Glomerular endothelial cell (primary cell): ENCODE measurements at regions not wholly inside any gene's neighbourhood (a gene's known extent, or its start where the extent isn't known, plus 50 kb on each side); places are given as distances from the start of the nearest gene placed in this dataset.
A peak's percentile ranks its signal among the peaks of the same experiment; 100 is the strongest.
"Not testable (repeated sequence)": the region's sequence is repeated elsewhere in the genome, so short reads cannot be mapped to it uniquely, and the experiment has no call there.

Experiments
- DNase-seq: peaks from one replicate; pipeline ENCODE4 v3.0.0-alpha.2; 2011; ENCODE audit warnings: low read depth, low spot score; ENCODE audit errors: extremely low read depth

DNA sequence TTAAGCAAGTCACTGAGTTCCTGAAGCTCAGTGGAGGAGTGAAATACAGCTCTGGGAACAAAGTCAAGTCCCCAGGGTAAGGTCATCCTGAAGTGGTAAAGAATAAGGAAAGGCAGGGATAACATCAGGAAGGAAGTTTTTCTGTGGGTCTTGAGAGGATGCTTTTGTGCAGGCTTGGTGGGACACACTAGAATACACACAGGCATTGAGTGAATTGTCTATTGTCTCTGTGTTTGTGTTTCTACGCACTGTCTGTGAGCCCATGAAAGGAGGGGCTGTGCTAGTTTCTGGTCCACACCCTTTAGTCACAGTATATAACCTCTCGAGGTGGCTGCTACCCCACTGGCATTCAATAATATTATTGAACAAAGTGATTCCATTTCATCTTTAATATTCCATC lies 95.8 kb upstream of the ABCB5 start:
- DNase-seq, result no peak

DNA sequence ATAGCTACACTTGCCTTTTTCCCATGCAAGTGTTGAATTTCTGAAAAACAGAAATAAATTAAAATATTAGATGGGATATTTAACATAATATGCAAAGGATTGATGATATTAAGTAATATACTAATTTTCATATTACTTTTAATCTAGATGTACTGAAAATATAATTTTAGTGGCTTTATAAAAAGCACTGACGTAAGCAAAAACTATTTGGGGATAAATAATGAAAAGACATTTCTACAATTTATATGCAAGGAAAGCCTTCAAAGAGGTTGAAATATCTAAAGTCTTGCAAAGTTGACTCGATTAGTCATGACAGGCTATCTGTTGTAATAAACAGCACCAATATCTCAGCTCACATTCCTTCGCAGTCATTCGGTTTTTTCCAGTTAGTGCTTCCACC lies 94.9 kb upstream of the ABCB5 start:
- no peak for DNase-seq

DNA sequence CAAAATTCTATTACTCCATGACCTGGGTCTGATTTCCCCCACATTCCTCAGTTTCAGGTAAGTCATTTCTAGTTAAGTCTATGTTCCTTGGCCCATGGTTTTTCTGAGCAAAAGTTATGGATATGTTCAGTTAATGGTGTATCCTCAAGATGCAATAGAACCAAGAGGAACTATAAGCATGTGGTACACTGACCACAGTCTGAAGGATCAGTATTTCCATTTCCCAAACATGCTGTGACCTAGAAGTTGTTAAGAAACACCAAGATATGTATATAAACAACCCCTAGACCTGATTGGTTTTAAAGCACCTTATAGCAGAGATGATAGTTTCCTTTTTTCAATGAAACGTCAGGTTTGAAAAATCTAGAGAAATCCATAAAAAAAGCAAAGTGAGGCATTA lies 94.2 kb upstream of the ABCB5 start:
- no peak for DNase-seq

DNA sequence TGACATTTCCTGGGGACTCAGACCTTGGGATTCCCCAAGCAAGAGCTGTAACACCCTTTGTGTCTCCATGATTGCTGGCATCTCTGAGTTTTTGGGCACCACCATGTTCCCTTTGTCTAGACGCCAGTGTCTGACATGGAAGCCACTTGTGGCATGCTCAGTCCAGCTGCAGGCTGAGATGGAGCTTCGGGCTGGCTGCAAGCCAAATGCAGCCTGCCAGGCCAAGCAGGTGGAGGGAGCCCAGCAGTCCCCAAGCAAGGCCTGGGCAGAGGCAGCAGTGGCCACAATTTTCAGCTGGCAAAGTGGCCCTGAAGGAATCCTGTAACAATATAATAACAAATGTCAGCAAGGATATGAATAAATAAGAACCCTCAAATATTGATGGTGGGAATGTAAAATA lies 86.2 kb upstream of the ABCB5 start:
- no peak for DNase-seq

DNA sequence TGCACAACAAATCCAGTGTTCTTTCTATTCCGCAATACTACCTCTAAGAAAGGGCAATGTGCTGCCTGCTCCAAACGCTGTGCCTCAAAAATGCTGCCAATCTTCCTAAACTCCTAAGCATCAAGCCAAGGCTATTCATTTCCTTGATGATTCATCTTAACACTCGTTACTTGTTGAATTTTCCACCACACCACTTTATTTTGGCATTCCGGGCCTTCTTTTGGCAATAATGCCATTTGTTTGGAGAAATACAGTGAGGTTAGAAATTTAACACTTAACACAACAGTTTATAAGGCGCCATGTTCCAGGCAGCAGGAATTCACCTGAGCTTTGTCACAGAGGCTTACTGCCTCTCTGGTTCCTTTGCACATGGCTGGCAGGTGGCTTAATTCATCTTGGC lies 82.6 kb upstream of the ABCB5 start:
- no peak for DNase-seq

DNA sequence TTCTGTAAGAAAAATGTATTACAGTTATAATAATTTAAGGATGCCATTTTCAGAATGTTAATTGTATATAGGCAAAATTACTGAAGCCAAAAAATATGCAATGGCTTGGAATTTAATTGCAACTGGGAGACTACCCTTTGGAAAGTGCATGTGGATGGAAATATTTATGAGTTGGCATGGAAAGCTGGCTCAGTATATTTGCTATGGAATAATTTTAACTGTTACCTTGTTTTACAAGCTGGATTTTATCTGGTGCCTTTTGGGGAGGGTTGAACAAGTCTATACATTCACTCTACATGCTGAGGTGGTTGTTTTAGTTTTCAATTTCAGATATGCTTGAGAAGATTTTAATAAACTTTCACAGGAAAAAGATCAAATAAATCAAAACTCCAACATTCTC lies 80.9 kb upstream of the ABCB5 start:
- DNase-seq, result no peak

DNA sequence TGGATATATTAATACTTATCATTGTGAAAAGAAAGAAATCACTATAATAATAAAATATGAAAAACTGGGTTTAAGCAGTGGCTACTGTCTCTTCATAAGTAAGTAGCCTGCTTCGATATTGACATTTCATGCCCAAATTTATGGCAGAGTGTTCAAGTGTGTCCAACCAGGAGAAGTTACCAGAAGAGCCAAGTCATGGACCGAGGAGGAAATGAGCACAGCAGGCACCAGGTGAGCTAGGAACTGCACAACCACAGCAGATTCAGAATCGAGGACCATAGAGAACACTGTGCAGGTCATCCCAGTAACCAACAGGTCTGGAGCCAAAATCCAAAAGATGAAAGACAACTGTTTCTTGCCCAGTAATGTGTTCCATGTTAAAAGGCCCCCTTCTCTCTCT lies 79.9 kb upstream of the ABCB5 start:
- no peak for DNase-seq

DNA sequence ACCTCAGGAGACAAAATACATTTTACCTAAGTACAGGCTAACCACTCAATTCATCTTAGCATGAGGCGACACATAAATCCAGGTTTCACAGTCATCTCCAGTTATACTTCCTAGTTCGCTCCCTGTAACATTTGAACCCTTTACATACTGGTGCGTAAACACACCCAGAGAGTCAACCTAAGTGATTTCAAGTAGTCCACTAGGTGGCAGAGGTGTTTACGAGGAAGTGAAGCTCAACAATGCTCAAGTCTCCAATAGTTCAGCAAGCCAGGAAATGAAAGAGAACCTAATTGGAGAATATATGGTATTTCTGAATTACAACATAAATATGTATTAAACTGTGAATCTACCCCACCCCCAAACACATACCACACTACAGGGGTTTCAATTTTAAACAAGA lies 76.3 kb upstream of the ABCB5 start:
- no peak for DNase-seq

DNA sequence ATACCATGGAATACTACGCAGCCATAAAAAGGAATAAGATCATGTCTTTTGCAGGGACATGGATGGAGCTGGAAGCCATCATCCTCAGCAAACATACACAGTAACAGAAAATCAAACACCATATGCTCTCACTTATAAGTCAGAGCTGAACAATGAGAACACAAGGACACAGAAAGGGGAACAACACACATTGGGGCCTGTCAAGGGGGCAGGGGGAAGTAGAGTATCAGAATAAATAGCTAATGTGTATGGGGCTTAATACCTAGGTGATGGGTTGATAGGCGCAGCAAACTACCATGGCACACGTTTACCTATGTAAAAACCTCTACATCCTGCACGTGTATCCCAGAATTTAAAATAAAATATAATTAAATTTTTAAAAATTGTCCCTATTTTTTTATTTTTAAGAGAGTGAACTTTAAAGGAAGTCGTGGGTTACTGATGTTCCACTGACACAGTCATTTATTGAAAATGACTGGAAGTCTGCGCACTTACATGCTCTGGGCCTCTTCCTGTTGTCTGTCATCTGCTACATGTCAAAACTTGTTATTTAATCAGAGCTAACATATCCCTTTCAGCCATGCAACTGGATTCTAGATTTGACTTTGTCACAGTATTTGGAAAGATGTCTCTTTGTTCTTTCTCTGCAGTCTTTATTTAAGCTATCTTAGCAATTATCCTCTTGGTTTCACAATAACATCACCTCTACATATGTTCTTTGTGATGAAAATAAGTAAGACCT lies 73.7 kb upstream of the ABCB5 start:
- DNase-seq, result no peak

DNA sequence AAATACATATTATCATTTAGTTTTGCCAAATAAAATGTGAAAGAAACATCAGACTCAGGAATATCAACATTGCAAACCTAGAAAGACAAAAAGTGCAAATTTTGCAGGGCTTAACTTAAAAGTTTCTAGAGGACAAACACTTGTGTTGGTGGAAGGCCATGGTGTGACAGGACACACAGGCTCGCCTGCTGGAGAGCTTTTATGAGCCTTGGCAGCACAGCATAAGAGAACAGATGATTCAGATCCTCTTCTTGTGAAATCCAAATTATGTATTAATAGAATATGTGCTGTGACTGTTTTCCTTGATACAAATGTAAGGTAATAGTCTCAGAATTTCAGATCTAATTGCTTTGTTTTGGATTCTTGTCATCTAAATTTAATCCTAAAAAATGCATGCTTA lies 72.9 kb upstream of the ABCB5 start:
- no peak for DNase-seq

DNA sequence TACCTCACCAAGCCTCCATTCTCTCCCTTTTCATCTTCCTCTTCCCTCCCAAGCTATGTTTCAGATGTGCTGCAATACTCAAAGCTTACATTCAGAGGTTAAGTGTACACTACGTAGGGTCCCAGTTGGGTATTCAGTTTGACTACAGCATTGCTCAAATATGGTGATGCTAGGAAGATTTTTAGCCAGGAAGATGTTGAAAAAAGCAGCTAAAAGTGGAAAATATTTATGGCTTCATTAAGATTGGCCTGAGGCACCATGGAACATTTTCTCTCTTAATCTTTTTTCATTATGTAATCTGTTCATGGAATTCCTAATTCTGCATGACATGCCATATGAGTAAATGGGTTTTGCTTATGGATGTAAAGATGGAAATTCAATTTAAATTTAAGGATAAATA lies 72.0 kb upstream of the ABCB5 start:
- DNase-seq, result no peak

DNA sequence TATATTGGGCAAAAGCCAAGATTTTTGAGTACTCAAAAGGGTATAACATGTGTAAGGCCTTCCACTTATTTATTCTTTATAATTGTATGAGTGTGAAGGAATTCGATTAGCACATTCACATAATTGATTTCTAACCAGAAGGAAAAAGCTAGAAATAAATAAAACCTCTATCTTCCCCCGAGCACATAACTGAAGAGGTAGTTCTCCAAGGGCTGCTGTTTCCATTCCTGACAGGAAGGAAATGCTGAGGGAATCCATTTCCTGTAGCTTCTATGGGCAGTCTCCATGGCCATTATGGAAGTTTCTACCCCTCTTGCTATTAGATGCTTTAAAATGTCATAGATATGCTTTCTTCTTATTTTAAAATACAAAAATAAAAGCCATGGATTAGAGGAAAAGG lies 70.5 kb upstream of the ABCB5 start:
- no peak for DNase-seq

DNA sequence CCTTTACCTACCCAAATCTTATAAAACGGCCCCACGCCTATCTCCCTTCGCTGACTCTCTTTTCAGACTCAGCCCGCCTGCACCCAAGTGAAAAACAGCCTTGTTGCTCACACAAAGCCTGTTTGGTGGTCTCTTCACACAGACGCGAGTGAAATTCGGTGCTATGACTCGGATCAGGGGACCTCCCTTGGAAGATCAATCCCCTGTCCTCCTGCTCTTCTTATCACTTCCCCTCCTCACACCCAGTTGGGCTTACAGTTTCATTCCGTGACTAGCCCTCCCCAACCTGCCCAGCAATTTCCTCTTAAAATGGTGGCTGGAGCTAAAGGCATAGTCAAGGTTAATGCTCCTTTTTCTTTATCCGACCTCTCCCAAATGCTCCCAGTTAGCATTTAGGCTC lies 68.5 kb upstream of the ABCB5 start:
- not testable (repeated sequence) for DNase-seq

DNA sequence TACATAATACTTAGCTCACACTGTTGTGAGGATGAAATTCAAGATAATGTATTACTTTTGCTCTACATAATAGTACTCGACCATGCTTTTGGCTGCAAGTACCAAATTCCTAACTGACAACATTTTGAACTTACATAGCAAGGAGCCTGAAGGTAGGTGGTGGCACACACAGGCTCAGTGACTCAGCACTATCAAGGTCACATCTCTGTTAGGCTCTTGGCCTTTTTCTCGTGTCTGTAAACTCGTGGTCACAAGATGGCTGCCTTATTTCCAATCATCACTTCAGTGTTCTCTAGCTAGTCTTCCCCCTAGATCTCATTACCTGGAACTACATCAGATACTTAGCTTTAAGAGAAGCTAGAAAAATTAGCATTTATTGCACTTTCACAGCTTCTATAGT lies 61.4 kb upstream of the ABCB5 start:
- DNase-seq, result no peak

DNA sequence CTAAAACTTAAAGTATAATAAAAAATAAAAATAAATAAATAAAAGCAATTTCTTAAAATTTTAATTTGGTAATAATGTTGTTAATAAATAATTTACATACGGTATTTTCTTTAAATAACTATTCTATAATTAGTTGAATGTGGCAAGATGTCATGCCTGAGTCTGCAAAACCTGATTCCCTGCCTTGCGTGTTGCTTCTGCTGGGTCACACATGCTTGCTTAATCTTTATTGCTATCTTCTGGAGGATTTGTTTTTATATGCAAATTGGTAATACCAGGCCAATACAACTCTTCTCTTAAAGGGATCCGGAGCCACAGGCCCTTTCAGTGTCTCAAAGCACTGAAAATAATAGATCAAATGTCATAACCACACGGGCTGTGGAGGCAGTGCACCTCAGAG lies 59.4 kb upstream of the ABCB5 start:
- no peak for DNase-seq

DNA sequence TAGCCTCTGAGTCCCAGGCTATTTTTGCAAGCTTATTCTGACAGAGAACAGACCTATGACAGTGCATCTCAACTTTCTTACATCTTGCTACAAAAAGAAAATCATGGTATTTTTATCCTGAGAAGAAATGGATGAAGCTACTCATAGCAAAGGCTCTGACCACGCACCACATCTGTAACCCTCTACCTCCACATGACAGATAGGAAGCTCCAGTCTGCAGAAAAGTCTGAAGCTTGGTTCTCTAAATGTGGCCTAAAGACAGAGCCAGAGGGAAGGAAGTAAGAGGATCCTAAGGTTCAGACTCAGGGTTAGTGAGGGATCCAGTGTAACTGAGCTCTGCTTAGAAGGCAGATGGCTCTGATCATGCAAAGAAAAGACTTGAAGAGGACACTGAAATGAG lies 58.4 kb upstream of the ABCB5 start:
- no peak for DNase-seq

DNA sequence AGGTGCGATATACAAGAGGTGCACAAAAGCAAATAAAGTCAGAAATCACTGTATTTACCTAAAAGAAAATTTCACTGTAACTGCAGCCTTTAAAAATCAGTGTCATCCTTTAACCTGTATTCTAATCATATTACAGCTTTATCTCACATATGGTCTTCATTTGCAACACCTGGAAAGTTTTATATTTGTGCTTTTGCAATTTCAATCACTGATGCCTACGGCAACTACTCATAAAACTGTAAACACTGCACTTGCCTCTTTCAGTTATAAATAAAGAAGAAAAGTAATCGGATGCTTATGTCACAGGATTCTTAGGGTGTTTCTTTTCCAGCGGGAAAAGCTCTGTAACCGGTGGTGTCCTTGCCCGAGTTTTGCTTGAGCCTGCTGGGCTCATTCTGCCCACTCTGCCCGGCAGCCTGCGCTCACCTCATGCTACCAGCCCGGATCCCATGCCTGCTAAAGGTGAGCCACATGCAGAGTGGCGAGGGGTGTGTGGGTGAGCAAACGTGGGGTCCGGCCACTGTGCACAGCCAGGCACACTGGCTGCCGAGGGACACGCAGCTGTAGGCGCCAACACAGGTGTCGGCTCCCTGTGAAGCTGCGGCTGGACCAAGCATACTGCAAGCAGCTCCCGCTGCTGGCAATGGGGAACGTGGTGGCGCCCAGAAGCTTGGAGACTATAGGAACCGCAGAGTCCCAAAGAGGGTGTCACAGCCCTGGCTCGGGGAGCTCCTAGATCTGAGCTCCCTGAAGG lies 56.3 kb upstream of the ABCB5 start:
- no peak for DNase-seq

DNA sequence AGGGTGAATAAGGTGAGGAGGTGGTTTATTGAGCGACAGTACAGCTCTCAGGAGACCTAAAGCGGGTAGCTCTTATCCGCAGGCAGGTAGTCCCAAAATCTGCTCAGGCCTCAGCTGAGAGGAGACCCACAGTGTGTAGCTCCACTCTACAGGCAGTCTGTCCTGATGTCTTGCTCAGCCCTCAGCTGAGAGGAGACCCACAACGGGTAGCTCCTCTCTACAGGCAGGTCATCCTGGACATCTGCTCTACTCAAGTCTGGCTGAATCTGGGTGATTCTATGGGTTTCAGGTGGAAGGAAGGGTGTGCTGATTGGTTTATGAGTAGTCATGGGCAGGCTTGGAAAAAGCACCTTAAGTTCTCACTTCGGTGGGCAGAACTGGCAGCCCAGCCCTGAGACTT lies 55.6 kb upstream of the ABCB5 start:
- no peak for DNase-seq

DNA sequence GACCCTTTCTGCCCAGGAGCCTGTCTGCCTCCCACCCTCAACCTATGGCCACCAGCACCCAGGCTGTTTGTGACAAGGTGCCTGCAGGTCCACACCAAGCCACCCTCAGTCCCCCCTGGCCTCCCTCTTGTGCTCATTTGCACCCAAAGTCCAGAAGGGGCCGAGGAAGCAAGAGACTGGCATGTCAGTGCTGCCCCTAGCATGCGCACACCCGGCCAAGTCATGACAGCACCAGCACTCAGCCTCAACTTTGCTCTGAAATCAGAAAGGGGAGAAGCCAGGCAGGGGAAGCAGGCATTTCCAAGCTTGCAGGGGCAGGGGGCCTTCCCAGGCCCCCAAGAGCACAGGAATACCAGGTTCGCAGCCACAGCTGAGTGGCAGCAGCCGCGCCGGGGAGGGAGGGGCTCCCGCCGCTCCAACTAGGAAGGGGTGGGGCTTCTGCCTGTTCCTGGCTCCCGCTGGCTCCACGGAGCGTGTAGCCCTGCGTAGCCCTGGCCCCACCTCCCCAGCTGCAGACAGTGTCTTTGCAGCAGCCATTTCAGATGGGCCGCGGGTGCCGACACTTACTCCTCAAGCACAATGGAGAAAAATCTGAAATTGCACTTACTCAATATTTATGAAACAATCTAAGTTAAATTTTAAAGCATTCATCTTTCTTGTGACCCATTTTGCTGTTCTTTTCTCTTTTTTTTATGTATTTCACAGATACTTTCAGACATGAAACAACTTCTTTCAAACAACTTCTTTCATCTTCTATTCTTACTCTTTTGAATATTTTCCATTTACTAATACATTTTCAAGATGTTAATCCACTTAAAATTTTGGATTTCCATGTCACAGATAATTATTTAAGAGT lies 54.9 kb upstream of the ABCB5 start:
- DNase-seq, result no peak

DNA sequence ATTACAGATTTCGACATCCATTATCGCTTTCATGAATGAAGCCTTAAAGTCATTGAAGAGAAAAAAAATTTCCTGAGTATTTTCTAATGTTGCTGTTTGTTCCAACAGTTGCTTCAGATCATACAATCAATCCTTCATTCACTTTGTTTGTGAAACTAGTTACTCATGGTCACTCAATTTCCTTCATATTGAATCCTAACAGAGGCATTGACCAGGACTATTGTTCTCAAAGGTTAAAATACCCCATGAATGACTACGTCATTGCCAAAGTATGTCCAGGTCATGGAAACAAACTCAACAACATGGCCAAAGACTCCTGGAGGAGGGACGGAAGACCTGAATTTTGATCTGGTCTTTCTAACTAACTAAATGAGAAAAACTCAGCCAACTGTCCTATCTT lies 54.0 kb upstream of the ABCB5 start:
- peak; percentile 87 for DNase-seq

DNA sequence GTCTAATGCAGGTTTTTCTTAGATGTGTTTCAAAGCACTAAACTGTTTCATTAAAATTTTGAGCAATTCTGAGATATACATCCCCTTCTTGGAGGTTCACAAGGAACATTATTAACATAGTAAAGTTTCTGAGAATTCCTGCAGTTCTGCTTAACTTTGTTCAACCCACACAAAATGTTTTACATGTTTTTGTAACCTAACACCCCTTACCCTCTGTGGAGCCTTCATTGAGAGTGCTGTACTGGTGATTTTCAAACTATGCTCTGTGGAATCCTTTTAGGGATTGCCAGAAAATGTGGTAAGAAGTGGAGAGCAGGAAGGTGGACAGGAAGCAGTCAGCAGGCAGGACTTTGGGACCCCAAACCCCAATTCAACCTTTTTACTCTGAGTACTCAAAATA lies 53.6 kb upstream of the ABCB5 start:
- DNase-seq, result no peak

DNA sequence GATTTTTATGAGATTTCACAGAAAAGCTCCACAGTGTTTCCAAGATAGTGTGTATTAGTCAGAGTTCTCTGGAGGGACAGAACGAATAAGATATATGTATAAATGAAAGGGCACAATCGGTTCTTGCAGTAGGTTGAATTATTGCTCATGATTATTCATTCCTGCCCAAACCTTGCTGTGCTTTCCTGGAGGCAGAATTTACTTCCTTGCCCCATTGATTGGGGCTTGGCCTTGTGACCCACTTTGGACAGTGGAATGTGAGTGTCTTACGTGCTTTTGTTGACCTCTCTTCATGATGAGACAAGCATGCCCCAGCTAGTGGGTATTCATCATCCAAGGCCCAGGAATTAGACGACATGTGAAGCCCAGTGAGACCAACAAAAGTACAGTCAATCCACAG lies 53.0 kb upstream of the ABCB5 start:
- no peak for DNase-seq
